Suprapubic skin (tissue), 4 donors: ENCODE measurements at regions not wholly inside any gene's neighbourhood (a gene's known extent, or its start where the extent isn't known, plus 50 kb on each side); places are given as distances from the start of the nearest gene placed in this dataset.

Experiments
- DNase-seq, 2 donors: peaks; one replicate each; pipeline ENCODE4 v3.0.0-alpha.2; 2019; ENCODE audit warnings: low spot score in 2 of 2
- H3K27ac ChIP-seq: fragments of 200-600 bp; sonication (generic); one replicate; pipeline ENCODE4 v1.5.1; 2019
- H3K27me3 ChIP-seq: fragments of 200-600 bp; sonication (generic); one replicate; pipeline ENCODE4 v1.5.1; 2019
- H3K36me3 ChIP-seq: fragments of 200-600 bp; sonication (generic); one replicate; pipeline ENCODE4 v1.5.1; 2019
- H3K4me1 ChIP-seq: fragments of 200-600 bp; sonication (generic); one replicate; pipeline ENCODE4 v1.5.1; 2019
- H3K4me3 ChIP-seq: fragments of 200-600 bp; sonication (generic); one replicate; pipeline ENCODE4 v1.5.1; 2019; ENCODE audit warnings: mild to moderate bottlenecking
- H3K9me3 ChIP-seq: fragments of 200-600 bp; sonication (generic); one replicate; pipeline ENCODE4 v1.5.1; 2019
- EP300 ChIP-seq: sonication (generic); formaldehyde crosslinking; IDR thresholded peaks from one replicate; pipeline ENCODE4 v1.6.1; 2017; ENCODE audit warnings: antibody characterized with exemption
- POLR2A ChIP-seq, 2 donors: fragments of 450-650 bp; IDR thresholded peaks; one replicate each; pipeline ENCODE4 v1.6.1; 2017; ENCODE audit warnings: antibody characterized with exemption in 2 of 2, mild to moderate bottlenecking in 2 of 2, moderate library complexity in 2 of 2
- POLR2AphosphoS5 ChIP-seq, 3 donors: sonication (generic); formaldehyde crosslinking; IDR thresholded peaks; one replicate each; pipeline ENCODE4 v1.6.1; 2017; ENCODE audit warnings: antibody characterized with exemption in 3 of 3
- whole genome bisulfite sequencing: methylation state at CpG from one replicate; pipeline ENCODE4 v1.1.5; 2018; 5-methylcytosine and 5-hydroxymethylcytosine counted together
- TF ChIP-seq, protein P1 (sequence below), 2 donors: fragments of 200-600 bp in 1 of 2; fragments of 450-650 bp in 1 of 2; sonication (generic) in 1 of 2; IDR thresholded peaks; one replicate each; pipeline ENCODE4 v1.5.1; 2016 to 2019; ENCODE audit warnings: antibody characterized with exemption in 2 of 2, mild to moderate bottlenecking in 1 of 2, moderate library complexity in 1 of 2

DNA sequence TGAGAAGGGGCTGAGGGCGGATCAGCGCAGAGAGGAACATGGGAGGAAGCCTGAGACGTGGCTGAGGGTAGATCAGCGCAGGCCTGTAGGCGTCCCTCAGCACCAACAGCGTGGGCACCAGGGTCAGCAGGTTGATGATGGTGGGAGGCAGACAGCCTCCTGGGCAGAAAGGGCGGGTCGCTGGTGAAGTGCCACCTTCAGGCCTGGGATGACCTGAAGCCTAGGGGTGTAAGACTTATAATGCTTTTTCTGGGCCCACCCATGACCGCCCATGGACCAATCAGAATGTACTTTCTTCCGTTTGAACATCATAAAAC is 462.1 kb downstream of the TBC1D32 start:
- 95% methylated on average over 9 of the region's 10 CpGs for WGBS
- Histone ChIP-seq H3K4me1 (no peaks in the 10 kb centered on the region), H3K9me3 (no peaks in the 10 kb centered on the region), H3K4me3 (no peak overlapping the region), H3K27ac (no peak overlapping the region), H3K27me3 (no peaks in the 10 kb centered on the region), H3K36me3 (no peaks in the 10 kb centered on the region)
- TF ChIP-seq POLR2AphosphoS5 (IDR thresholded peaks at IDR 0.05) = no peak
- TF ChIP-seq, protein P1, sequence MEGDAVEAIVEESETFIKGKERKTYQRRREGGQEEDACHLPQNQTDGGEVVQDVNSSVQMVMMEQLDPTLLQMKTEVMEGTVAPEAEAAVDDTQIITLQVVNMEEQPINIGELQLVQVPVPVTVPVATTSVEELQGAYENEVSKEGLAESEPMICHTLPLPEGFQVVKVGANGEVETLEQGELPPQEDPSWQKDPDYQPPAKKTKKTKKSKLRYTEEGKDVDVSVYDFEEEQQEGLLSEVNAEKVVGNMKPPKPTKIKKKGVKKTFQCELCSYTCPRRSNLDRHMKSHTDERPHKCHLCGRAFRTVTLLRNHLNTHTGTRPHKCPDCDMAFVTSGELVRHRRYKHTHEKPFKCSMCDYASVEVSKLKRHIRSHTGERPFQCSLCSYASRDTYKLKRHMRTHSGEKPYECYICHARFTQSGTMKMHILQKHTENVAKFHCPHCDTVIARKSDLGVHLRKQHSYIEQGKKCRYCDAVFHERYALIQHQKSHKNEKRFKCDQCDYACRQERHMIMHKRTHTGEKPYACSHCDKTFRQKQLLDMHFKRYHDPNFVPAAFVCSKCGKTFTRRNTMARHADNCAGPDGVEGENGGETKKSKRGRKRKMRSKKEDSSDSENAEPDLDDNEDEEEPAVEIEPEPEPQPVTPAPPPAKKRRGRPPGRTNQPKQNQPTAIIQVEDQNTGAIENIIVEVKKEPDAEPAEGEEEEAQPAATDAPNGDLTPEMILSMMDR (IDR thresholded peaks at IDR 0.05) = no peak
- TF ChIP-seq EP300 = no peak
- TF ChIP-seq POLR2A (IDR thresholded peaks at IDR 0.05) = no peak
- DNase-seq = no peak

DNA sequence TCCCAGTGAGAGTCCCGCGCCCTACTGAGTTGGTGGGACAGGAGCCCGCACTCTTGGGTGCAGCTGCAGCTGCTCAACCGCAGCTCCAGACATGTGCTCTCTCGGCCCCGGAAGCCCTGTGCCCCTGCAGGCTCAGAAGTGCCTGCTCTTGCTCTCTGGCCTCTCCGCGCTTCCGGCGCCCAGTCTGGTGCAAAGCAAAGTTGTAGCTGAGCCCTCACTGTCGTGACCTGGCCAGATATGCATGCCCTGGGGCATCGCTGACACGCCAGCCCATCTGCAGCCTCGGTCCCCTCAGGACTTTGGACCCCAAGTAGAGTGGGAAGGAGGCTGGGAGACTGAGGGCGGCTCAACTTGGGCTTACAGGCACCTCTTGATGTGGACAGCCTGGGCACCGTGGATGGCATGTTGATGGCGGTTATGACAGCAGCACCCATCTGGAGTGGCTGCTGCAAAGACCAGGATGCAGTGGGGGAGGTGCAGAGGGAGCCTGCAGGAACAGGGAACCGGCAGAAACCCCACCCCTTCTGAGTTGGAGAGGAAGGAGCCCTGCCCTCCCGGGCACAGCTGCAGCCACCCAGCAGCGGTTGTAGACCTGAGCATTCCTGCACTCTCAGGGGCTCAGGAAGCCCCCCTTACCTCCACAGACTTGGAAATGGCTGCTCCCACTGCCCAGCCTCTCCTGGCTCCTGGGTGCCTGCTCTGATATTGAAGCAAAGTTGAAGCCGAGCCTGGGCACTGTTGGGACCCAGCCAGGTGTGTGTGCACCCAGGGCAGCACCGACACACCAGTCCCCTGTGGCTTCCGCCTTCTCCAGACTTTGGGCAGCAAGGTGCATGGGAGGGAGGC is 462.6 kb downstream of the TBC1D32 start:
- H3K9me3 ChIP-seq = no peaks in the 10 kb centered on the region
- TF ChIP-seq EP300 (no peak), POLR2A (IDR thresholded peaks at IDR 0.05) (no peak), POLR2AphosphoS5 (IDR thresholded peaks at IDR 0.05) (no peak)
- TF ChIP-seq, protein P1 (IDR thresholded peaks at IDR 0.05) = no peak
- H3K4me3 ChIP-seq = no peak overlapping the region
- 89% methylated on average over 14 of the region's 23 CpGs for WGBS
- no peaks in the 10 kb centered on the region for H3K36me3 ChIP-seq
- no peaks in the 10 kb centered on the region for H3K4me1 ChIP-seq
- H3K27ac ChIP-seq = no peak overlapping the region
- H3K27me3 ChIP-seq = no peaks in the 10 kb centered on the region
- no peak for DNase-seq

DNA sequence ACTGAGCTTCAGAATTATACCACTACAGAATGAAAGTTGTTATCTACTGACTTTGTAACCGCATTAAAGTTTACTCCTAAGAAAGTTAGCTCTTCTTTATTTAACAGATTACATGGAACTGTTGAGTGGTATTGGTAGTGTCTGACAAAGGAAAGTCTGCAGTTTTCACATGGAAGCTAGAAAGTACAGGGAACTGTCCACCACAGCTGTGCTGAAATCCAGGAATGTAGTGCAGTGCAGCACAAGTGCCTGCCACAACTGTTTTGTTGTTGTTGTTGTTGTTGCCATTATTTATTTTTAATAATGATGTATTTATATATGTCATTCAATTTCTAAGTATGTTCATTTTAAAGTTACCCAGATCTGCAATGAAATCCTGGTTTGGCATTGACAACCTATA is 464.9 kb downstream of the TBC1D32 start:
- no peak for DNase-seq
- Histone ChIP-seq H3K27me3 (no peaks in the 10 kb centered on the region), H3K9me3 (no peaks in the 10 kb centered on the region), H3K4me1 (no peaks in the 10 kb centered on the region), H3K4me3 (no peak overlapping the region), H3K27ac (no peak overlapping the region), H3K36me3 (no peaks in the 10 kb centered on the region)
- 60% methylated on average over 1 of the region's 1 CpG for WGBS
- TF ChIP-seq POLR2AphosphoS5 (IDR thresholded peaks at IDR 0.05) = no peak

DNA sequence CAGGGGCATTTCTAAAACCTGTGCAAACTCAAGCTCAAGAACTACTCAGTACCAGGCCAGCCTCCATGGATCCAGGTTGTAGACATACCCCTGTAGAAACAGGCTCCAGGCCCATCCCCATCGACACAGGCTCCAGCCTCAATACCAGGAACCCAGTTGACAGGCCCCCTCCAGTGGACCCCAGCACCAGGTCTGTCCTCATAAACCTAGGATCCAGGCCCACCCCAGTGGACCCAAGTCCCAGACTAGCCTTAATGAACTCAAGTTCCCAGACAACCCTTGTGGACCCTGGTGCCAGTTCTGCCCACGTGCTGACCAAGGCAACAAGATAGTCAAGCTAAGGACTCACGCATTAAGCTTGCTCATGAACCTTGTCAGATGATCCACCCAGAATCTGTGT is 476.9 kb downstream of the TBC1D32 start:
- DNase-seq = no peak
- Histone ChIP-seq H3K9me3 (no peaks in the 10 kb centered on the region), H3K27me3 (no peaks in the 10 kb centered on the region), H3K27ac (no peak overlapping the region), H3K36me3 (no peaks in the 10 kb centered on the region), H3K4me1 (no peaks in the 10 kb centered on the region), H3K4me3 (no peak overlapping the region)
- TF ChIP-seq, protein P1 (IDR thresholded peaks at IDR 0.05) = no peak
- no peak for TF ChIP-seq EP300
- no peak for TF ChIP-seq POLR2AphosphoS5 (IDR thresholded peaks at IDR 0.05)
- WGBS = 84% methylated on average over 3 of the region's 3 CpGs

DNA sequence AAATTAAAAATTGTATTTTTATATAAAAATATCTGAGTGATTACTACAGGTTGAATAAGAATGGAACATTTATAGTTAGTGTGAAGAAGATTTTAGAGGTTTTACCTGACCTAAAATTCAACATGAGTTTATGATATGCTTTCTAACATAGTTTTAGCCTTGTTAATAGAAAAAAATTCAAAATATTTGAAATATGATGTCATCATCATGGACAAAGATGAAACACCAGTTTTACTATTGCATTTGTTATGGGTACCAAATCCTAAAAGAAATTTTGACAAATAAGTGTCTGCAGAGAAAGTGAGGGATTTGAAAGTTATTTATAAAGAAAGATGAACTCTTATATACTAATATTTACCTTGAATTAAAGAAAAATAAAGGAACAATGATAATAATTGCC is 479.7 kb downstream of the TBC1D32 start:
- H3K27me3 ChIP-seq = no peaks in the 10 kb centered on the region
- DNase-seq = no peak
- no peak for TF ChIP-seq EP300
- TF ChIP-seq, protein P1 (IDR thresholded peaks at IDR 0.05) = no peak
- TF ChIP-seq POLR2A (IDR thresholded peaks at IDR 0.05) = no peak
- TF ChIP-seq POLR2AphosphoS5 (IDR thresholded peaks at IDR 0.05) = no peak

DNA sequence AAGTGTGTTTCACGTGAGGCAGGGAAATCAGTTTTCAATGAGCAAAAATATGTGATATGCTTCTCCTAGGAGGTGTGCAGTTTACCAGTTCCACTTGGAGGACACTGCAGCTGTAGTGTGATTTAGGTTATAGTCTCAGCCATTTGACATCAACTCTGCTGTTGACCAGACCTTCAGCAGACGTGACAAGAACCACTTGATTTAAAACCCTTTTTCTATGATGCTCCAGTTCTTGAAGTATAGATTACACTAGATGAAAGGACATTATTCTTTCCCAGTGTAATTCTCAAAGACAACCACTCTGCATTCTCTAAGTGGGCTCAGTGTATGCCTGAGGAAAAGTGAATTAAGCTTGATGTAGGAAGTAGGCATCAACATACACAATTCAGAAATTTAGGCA is 480.8 kb downstream of the TBC1D32 start:
- DNase-seq = no peak
- Histone ChIP-seq H3K36me3 (no peaks in the 10 kb centered on the region), H3K4me3 (no peak overlapping the region), H3K27ac (no peak overlapping the region), H3K4me1 (no peaks in the 10 kb centered on the region), H3K27me3 (no peaks in the 10 kb centered on the region), H3K9me3 (no peaks in the 10 kb centered on the region)
- TF ChIP-seq POLR2A (IDR thresholded peaks at IDR 0.05) = no peak
- no peak for TF ChIP-seq POLR2AphosphoS5 (IDR thresholded peaks at IDR 0.05)
- no peak for TF ChIP-seq EP300
- TF ChIP-seq, protein P1 (IDR thresholded peaks at IDR 0.05) = no peak
- WGBS = 49% methylated on average over 2 of the region's 2 CpGs

More for the DNA sequence above, 479.7 kb downstream of the TBC1D32 start:
- no peak overlapping the region for H3K27ac ChIP-seq
- H3K4me1 ChIP-seq = no peaks in the 10 kb centered on the region
- H3K9me3 ChIP-seq = no peaks in the 10 kb centered on the region
- no peak overlapping the region for H3K4me3 ChIP-seq
- H3K36me3 ChIP-seq = no peaks in the 10 kb centered on the region
